ENCODE measurements at regions not wholly inside any gene's neighbourhood (a gene's known extent, or its start where the extent isn't known, plus 50 kb on each side); places are given as distances from the start of the nearest gene placed in this dataset.

DNA sequence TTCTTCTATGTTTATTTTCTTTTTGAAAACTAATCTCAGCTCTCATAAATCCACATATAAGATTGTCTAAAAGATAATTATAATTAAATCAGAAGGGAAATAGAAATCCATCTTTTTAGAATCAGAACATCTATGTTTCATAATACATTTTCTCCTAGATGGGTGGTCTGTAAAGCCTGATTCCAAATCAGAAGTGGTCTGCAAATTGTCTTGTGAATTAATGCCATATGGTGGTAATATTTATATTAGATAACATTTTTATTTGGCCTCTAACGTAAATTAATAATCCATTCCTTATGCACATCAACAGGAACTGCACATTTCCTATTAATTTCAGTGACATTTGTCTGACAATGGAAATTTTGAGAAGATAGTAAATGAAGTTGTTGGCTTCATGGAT, 52.8 kb upstream of the TBC1D5 start:
- TF ChIP-seq, protein P1, sequence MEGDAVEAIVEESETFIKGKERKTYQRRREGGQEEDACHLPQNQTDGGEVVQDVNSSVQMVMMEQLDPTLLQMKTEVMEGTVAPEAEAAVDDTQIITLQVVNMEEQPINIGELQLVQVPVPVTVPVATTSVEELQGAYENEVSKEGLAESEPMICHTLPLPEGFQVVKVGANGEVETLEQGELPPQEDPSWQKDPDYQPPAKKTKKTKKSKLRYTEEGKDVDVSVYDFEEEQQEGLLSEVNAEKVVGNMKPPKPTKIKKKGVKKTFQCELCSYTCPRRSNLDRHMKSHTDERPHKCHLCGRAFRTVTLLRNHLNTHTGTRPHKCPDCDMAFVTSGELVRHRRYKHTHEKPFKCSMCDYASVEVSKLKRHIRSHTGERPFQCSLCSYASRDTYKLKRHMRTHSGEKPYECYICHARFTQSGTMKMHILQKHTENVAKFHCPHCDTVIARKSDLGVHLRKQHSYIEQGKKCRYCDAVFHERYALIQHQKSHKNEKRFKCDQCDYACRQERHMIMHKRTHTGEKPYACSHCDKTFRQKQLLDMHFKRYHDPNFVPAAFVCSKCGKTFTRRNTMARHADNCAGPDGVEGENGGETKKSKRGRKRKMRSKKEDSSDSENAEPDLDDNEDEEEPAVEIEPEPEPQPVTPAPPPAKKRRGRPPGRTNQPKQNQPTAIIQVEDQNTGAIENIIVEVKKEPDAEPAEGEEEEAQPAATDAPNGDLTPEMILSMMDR (IDR thresholded peaks at IDR 0.05; ENCODE audit: unreplicated experiment), result no peak
- H3K4me1 Mint-ChIP-seq (ENCODE audit: low read depth), result no peaks in the 10 kb centered on the region
- H3K36me3 Mint-ChIP-seq (ENCODE audit: insufficient read depth), result peaks cover 1% of the 10 kb centered on the region
- no peaks in the 10 kb centered on the region for H3K27me3 Mint-ChIP-seq
- no peak for DNase-seq (ENCODE audit: low spot score, unreplicated experiment)
- H3K9me3 Mint-ChIP-seq (ENCODE audit: low read depth), result peaks cover 10% of the 10 kb centered on the region
- no peak overlapping the region for H3K4me3 Mint-ChIP-seq (ENCODE audit: low read depth)
- no peak overlapping the region for H3K27ac Mint-ChIP-seq

DNA sequence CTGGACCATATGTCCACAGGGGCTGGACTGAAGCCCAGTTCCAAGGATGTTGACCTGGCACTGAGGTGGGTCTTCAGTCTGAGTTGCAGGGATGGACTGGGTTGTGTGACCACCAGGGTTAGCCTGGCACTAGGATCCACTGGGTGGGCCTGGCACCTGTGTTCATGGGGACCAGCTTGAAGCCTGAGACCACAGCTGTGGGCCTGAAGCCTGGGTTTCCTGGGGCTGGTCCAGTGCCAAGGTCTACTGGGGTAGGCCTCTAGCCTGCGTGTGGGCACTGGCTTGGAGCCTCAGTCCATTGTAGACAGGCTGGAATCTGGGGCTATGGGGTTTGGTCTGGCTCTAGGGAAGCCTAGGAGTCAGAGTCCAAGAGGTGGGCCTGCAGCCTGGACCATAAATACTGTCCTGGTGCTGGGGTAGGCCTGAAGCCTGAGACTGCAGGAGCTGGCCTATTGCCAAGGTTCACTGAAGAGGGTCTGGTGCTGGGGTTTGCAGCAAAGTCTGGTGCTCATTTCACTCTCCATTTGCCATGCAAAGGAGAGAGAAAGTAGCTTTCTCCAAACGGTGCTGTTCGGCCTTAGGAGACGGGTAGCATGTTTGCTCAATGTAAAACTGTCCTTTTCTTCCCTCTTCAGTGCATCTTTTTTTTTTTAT, 51.2 kb upstream of the TBC1D5 start:
- no peaks in the 10 kb centered on the region for H3K4me1 Mint-ChIP-seq (ENCODE audit: low read depth)
- no peak overlapping the region for H3K27ac Mint-ChIP-seq
- H3K36me3 Mint-ChIP-seq (ENCODE audit: insufficient read depth), result peaks cover 1% of the 10 kb centered on the region
- H3K27me3 Mint-ChIP-seq, result no peaks in the 10 kb centered on the region
- peaks cover 10% of the 10 kb centered on the region for H3K9me3 Mint-ChIP-seq (ENCODE audit: low read depth)
- H3K4me3 Mint-ChIP-seq (ENCODE audit: low read depth), result no peak overlapping the region
- DNase-seq (ENCODE audit: low spot score, unreplicated experiment), result no peak
- TF ChIP-seq, protein P1 (IDR thresholded peaks at IDR 0.05; ENCODE audit: unreplicated experiment), result no peak

Data from progenitor cell of endocrine pancreas (in vitro differentiated cells).